T-cell (primary cell): ENCODE measurements at regions not wholly inside any gene's neighbourhood (a gene's known extent, or its start where the extent isn't known, plus 50 kb on each side); places are given as distances from the start of the nearest gene placed in this dataset.
"Not testable (repeated sequence)": the region's sequence is repeated elsewhere in the genome, so short reads cannot be mapped to it uniquely, and the experiment has no call there.

ENCODE experiments used
- ATAC-seq, 4 experiments: fragments of 200-7000 bp in 3 of 4; fragments of 150-1000 bp in 1 of 4; cut with Tn5 transposase; replicated peaks in 1 of 4; 1 replicate in 3 of 4; 2 replicates in 1 of 4; pipeline ENCODE4 v1.10.0; 2021; ENCODE audit warnings: moderate library complexity in 3 of 4, mild to moderate bottlenecking in 2 of 4, moderate number of reproducible peaks in 1 of 4
- CTCF ChIA-PET, 2 donors: fragments of 300-600 bp; sonication (Branson Sonifier 250); formaldehyde crosslinking; loops; one replicate each; lab custom pipeline; 2022; ENCODE audit warnings: antibody characterized with exemption in 2 of 2; lab: Charles Lee
- POLR2A ChIA-PET, 2 donors: fragments of 300-600 bp; sonication (Branson Sonifier 250); formaldehyde crosslinking; loops; one replicate each; lab custom pipeline; 2022; ENCODE audit warnings: antibody characterized with exemption in 2 of 2; lab: Charles Lee
- DNase-seq, 35 experiments: peaks; one replicate each; pipeline versions ENCODE4 v3.0.0 to v3.0.0-alpha.2; 2013 to 2023
- H3K27ac ChIP-seq: one replicate; pipeline ENCODE4 v1.5.1; 2013; ENCODE audit warnings: low read length
- H3K27me3 ChIP-seq, 2 experiments: replicated peaks in 1 of 2; 1 replicate in 1 of 2; 2 replicates in 1 of 2; pipeline versions ENCODE4 v1.6.1 to v1.7.0; 2013; ENCODE audit warnings: low read length in 1 of 2, mixed read lengths in 1 of 2; ENCODE audit not compliant: control insufficient read depth in 2 of 2, insufficient read depth in 2 of 2; ENCODE audit errors: extremely low read depth in 1 of 2
- H3K36me3 ChIP-seq, 2 donors: 1 replicate in 1 of 2; 2 replicates in 1 of 2; pipeline versions ENCODE4 v1.6.1 to v1.7.0; 2013; ENCODE audit warnings: low read length in 1 of 2; ENCODE audit not compliant: control insufficient read depth in 2 of 2, insufficient read depth in 1 of 2; ENCODE audit errors: extremely low read depth in 1 of 2
- H3K4me1 ChIP-seq, 2 experiments: 1 replicate in 1 of 2; 2 replicates in 1 of 2; pipeline versions ENCODE4 v1.6.1 to v1.7.0; 2013; ENCODE audit warnings: low read length in 2 of 2, mixed read lengths in 1 of 2; ENCODE audit not compliant: insufficient read depth in 2 of 2, control insufficient read depth in 1 of 2; ENCODE audit errors: extremely low read depth in 1 of 2
- H3K4me3 ChIP-seq, 2 donors: 1 replicate in 1 of 2; 2 replicates in 1 of 2; pipeline versions ENCODE4 v1.5.1 to v1.7.0; 2013; ENCODE audit warnings: mild to moderate bottlenecking in 2 of 2, low read length in 1 of 2, moderate library complexity in 1 of 2; ENCODE audit not compliant: control insufficient read depth in 1 of 2; ENCODE audit errors: extremely low read depth in 1 of 2
- H3K9me3 ChIP-seq: 2 replicates; pipeline ENCODE4 v1.7.0; 2013
- H3K27ac Mint-ChIP-seq, 2 donors: one replicate each; pipeline ENCODE4 v1.8.0; 2020 to 2021; ENCODE audit warnings: mild to moderate bottlenecking in 2 of 2, mixed read lengths in 2 of 2
- H3K27me3 Mint-ChIP-seq, 2 donors: one replicate each; pipeline ENCODE4 v1.8.0; 2021 to 2022; ENCODE audit warnings: mixed read lengths in 2 of 2
- H3K36me3 Mint-ChIP-seq: one replicate; pipeline ENCODE4 v1.8.0; 2021; ENCODE audit warnings: mixed read lengths
- H3K4me1 Mint-ChIP-seq, 3 donors: one replicate each; pipeline ENCODE4 v1.8.0; 2020 to 2022; ENCODE audit warnings: mixed read lengths in 3 of 3, mild to moderate bottlenecking in 1 of 3
- H3K4me3 Mint-ChIP-seq, 3 donors: one replicate each; pipeline ENCODE4 v1.8.0; 2020 to 2022; ENCODE audit warnings: mild to moderate bottlenecking in 3 of 3, mixed read lengths in 3 of 3, moderate library complexity in 3 of 3
- H3K9me3 Mint-ChIP-seq, 3 donors: one replicate each; pipeline ENCODE4 v1.8.0; 2020 to 2022; ENCODE audit warnings: mixed read lengths in 3 of 3
- WGBS: methylation state at CpG from one replicate; pipeline ENCODE4 v1.1.5; 2013; ENCODE audit warnings: missing lambda C conversion rate; ENCODE audit not compliant: insufficient coverage; 5-methylcytosine and 5-hydroxymethylcytosine counted together

- H3K4me1 ChIP-seq, H3K4me1 Mint-ChIP-seq, H3K4me3 Mint-ChIP-seq, H3K36me3 ChIP-seq, ATAC-seq, DNase-seq, H3K27ac ChIP-seq, POLR2A ChIA-PET, H3K9me3 ChIP-seq, H3K4me3 ChIP-seq, H3K27me3 ChIP-seq, H3K36me3 Mint-ChIP-seq, H3K27ac Mint-ChIP-seq: not testable (repeated sequence)
- CTCF ChIA-PET = interaction anchor here in 1 of 2 donors (0.6 kb wide), 1 partner anchor 577 kb away, joined by 3 read pairs; no protein-coding TSS in a partner anchor
- H3K9me3 Mint-ChIP-seq = peaks cover 5 to 20% (median 15%) of the 10 kb centered on the region in 3 donors
- WGBS = 93% methylated on average over 9 of the region's 15 CpGs
- peaks cover 7 to 20% of the 10 kb centered on the region in 2 donors for H3K27me3 Mint-ChIP-seq
These were observed 135.3 kb upstream of the HS3ST4 start for GRCh38 chr16:25556289-25556967.

GRCh38 chr16:25553711-25554436, 137.9 kb upstream of the HS3ST4 start:
- H3K4me3 ChIP-seq = no peak overlapping the region
- H3K27ac ChIP-seq = no peak overlapping the region
- peaks cover 0 to 8% of the 10 kb centered on the region in 2 experiments for H3K27me3 ChIP-seq
- Mint-ChIP-seq H3K27me3 (peaks cover 7 to 20% of the 10 kb centered on the region in 2 donors), H3K27ac (no peak overlapping the region), H3K9me3 (peaks cover 5 to 14% (median 11%) of the 10 kb centered on the region in 3 donors), H3K4me1 (no peaks in the 10 kb centered on the region), H3K4me3 (no peak overlapping the region), H3K36me3 (no peaks in the 10 kb centered on the region)
- ChIA-PET CTCF (no interaction called here), POLR2A (interaction anchor here in 1 of 2 donors (0.6 kb wide), 1 partner anchor 34 kb away, joined by 3 read pairs; no protein-coding TSS in a partner anchor)
- no peaks in the 10 kb centered on the region for H3K9me3 ChIP-seq
- H3K36me3 ChIP-seq = no peaks in the 10 kb centered on the region
- DNase-seq (no peak), ATAC-seq (no peak)
- no CpG with 5 or more reads among the region's 4 CpGs for WGBS
- H3K4me1 ChIP-seq = no peaks in the 10 kb centered on the region

GRCh38 chr16:25550647-25551046, 141.1 kb upstream of the HS3ST4 start:
- Histone ChIP-seq H3K4me1 (no peaks in the 10 kb centered on the region), H3K36me3 (no peaks in the 10 kb centered on the region), H3K27ac (no peak overlapping the region), H3K9me3 (no peaks in the 10 kb centered on the region), H3K27me3 (no peaks in the 10 kb centered on the region), H3K4me3 (no peak overlapping the region)
- CTCF ChIA-PET = no interaction called here
- ATAC-seq (no peak), DNase-seq (no peak)
- Mint-ChIP-seq H3K9me3 (peaks cover 3 to 5% (median 4%) of the 10 kb centered on the region in 3 donors), H3K27ac (no peak overlapping the region), H3K36me3 (no peaks in the 10 kb centered on the region), H3K27me3 (peaks cover 7 to 24% of the 10 kb centered on the region in 2 donors), H3K4me1 (no peaks in the 10 kb centered on the region), H3K4me3 (no peak overlapping the region)
- POLR2A ChIA-PET = no interaction called here
- WGBS = no CpG with 5 or more reads among the region's 1 CpG

DNA sequence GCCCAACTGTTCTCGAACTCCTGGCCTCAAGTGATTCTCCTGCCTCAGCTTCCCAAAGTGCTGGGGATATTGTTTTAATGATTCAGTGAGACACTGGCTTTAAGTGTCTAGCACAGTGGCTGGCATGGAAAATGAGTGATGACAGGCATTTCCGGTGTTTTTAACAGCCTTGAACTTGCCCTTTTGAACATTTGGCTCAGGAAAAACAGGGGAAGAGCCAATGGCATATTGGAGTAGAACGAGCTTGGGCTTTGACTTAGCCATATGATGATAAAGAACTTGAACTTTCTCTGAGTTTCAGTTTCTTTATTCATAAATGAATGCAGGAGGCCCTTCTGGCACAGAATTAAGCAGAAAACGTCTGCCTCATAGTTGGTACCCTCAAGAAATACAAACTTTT, 145.0 kb upstream of the HS3ST4 start:
- Histone ChIP-seq H3K4me1 (no peaks in the 10 kb centered on the region), H3K27me3 (no peaks in the 10 kb centered on the region), H3K27ac (no peak overlapping the region), H3K36me3 (no peaks in the 10 kb centered on the region), H3K9me3 (no peaks in the 10 kb centered on the region), H3K4me3 (no peak overlapping the region)
- no peak for DNase-seq
- H3K9me3 Mint-ChIP-seq = peaks cover 3 to 5% (median 4%) of the 10 kb centered on the region in 3 donors
- 24% methylated on average over 3 of the region's 4 CpGs for WGBS
- H3K36me3 Mint-ChIP-seq = no peaks in the 10 kb centered on the region
- ChIA-PET POLR2A (no interaction called here), CTCF (interaction anchor here in 1 of 2 donors (0.5 to 0.6 kb wide), 2 partner anchors 35 to 535 kb away, joined by 3 read pairs; no protein-coding TSS in a partner anchor)
- peaks cover 1 to 5% of the 10 kb centered on the region in 2 donors for H3K27me3 Mint-ChIP-seq
- no peaks in the 10 kb centered on the region for H3K4me1 Mint-ChIP-seq
- no peak overlapping the region for H3K4me3 Mint-ChIP-seq
- ATAC-seq = no peak
- no peak overlapping the region for H3K27ac Mint-ChIP-seq

DNA sequence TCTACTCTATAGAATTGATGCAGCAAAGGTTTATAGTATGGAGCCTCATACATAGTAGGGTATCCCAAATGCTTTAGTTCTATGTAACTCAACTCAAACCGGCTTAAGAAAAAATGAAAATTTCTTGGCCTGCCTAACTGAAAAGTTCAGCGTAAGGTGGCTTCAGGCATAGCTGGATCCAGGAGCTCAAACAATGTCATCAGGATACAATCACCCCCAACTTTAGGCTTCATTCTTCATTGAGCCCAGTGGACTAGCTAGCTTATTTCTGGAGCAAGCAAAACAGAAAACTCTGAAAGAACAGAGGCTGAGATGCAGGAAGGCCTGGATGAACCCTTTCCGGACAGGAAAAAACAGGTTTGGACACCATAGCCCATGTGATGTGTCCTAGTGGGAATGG, 147.5 kb upstream of the HS3ST4 start:
- ATAC-seq = no peak
- 95% methylated on average over 2 of the region's 3 CpGs for WGBS
- Mint-ChIP-seq H3K27ac (no peak overlapping the region), H3K36me3 (no peaks in the 10 kb centered on the region), H3K9me3 (no peaks in the 10 kb centered on the region), H3K27me3 (peaks cover 1 to 5% of the 10 kb centered on the region in 2 donors), H3K4me1 (no peaks in the 10 kb centered on the region), H3K4me3 (no peak overlapping the region)
- Histone ChIP-seq H3K27ac (no peak overlapping the region), H3K4me3 (no peak overlapping the region), H3K27me3 (peaks cover 0 to 3% of the 10 kb centered on the region in 2 experiments), H3K9me3 (no peaks in the 10 kb centered on the region), H3K4me1 (no peaks in the 10 kb centered on the region), H3K36me3 (no peaks in the 10 kb centered on the region)
- POLR2A ChIA-PET = interaction anchor here in 1 of 2 donors (0.7 kb wide), 1 partner anchor 342 kb away, joined by 3 read pairs; no protein-coding TSS in a partner anchor
- CTCF ChIA-PET = no interaction called here
- DNase-seq = no peak

GRCh38 chr16:25542306-25542705, 149.5 kb upstream of the HS3ST4 start:
- Mint-ChIP-seq H3K9me3 (peaks cover 0 to 4% (median 0%) of the 10 kb centered on the region in 3 donors), H3K27ac (no peak overlapping the region), H3K4me1 (no peaks in the 10 kb centered on the region), H3K36me3 (no peaks in the 10 kb centered on the region), H3K4me3 (no peak overlapping the region), H3K27me3 (peaks cover 2 to 3% of the 10 kb centered on the region in 2 donors)
- H3K9me3 ChIP-seq = no peaks in the 10 kb centered on the region
- no peak overlapping the region for H3K4me3 ChIP-seq
- DNase-seq = no peak
- H3K36me3 ChIP-seq = no peaks in the 10 kb centered on the region
- H3K27me3 ChIP-seq = peaks cover 0 to 3% of the 10 kb centered on the region in 2 experiments
- 69% methylated on average over 3 of the region's 3 CpGs for WGBS
- H3K4me1 ChIP-seq = no peaks in the 10 kb centered on the region
- ChIA-PET POLR2A (no interaction called here), CTCF (no interaction called here)
- H3K27ac ChIP-seq = no peak overlapping the region
- no peak for ATAC-seq
